PFSK-1 (cell line): ENCODE measurements at regions not wholly inside any gene's neighbourhood (a gene's known extent, or its start where the extent isn't known, plus 50 kb on each side); places are given as distances from the start of the nearest gene placed in this dataset.

Source experiments
- FOXP2 ChIP-seq: optimal IDR thresholded peaks from 2 replicates; pipeline ENCODE3; 2011; ENCODE audit warnings: borderline replicate concordance, control low read depth, inconsistent platforms; ENCODE audit not compliant: insufficient read depth; ENCODE audit errors: extremely low read length, extremely low read depth
- POLR2AphosphoS5 ChIP-seq: IDR thresholded peaks from 2 replicates; pipeline ENCODE4 v1.6.1; 2012; ENCODE audit warnings: low read depth, mild to moderate bottlenecking, control low read depth, low read length, moderate library complexity
- SIN3A ChIP-seq: IDR thresholded peaks from 2 replicates; pipeline ENCODE4 v1.6.1; 2012; ENCODE audit warnings: mild to moderate bottlenecking, low read length, moderate library complexity, borderline replicate concordance; ENCODE audit not compliant: insufficient read depth
- TAF1 ChIP-seq: IDR thresholded peaks from 2 replicates; pipeline ENCODE4 v1.6.1; 2012; ENCODE audit warnings: low read length, control low read depth, borderline replicate concordance; ENCODE audit not compliant: insufficient read depth
- TF ChIP-seq, protein P1 (sequence below), 2 experiments: IDR thresholded peaks; 2 replicates each; pipeline versions ENCODE4 v1.6.1 to v1.8.0; 2011 to 2012; ENCODE audit warnings: low read depth in 2 of 2, low read length in 2 of 2, control low read depth in 1 of 2, inconsistent platforms in 1 of 2, mild to moderate bottlenecking in 1 of 2, moderate library complexity in 1 of 2; ENCODE audit not compliant: insufficient read depth in 1 of 2

DNA sequence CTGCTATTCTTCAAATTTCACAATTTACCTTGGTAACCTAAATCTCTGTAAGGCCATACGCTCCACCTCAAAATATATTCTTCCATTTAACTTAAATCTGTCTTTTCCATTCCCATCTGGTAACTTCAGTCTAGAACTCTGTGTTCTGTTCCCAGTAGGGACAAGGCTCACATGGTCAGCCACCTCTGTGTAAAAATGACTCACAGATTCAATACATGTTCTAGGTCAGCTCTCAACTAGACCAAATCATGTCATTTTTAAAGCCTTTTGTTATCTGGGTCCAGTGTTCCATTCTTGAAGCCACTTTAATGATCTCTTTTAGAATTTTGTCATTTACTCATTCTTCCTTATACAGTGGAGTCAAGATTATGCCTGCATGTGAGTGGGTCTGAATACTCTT is 315.6 kb upstream of the CITED2 start:
- TF ChIP-seq TAF1 = no peak
- TF ChIP-seq, protein P1, sequence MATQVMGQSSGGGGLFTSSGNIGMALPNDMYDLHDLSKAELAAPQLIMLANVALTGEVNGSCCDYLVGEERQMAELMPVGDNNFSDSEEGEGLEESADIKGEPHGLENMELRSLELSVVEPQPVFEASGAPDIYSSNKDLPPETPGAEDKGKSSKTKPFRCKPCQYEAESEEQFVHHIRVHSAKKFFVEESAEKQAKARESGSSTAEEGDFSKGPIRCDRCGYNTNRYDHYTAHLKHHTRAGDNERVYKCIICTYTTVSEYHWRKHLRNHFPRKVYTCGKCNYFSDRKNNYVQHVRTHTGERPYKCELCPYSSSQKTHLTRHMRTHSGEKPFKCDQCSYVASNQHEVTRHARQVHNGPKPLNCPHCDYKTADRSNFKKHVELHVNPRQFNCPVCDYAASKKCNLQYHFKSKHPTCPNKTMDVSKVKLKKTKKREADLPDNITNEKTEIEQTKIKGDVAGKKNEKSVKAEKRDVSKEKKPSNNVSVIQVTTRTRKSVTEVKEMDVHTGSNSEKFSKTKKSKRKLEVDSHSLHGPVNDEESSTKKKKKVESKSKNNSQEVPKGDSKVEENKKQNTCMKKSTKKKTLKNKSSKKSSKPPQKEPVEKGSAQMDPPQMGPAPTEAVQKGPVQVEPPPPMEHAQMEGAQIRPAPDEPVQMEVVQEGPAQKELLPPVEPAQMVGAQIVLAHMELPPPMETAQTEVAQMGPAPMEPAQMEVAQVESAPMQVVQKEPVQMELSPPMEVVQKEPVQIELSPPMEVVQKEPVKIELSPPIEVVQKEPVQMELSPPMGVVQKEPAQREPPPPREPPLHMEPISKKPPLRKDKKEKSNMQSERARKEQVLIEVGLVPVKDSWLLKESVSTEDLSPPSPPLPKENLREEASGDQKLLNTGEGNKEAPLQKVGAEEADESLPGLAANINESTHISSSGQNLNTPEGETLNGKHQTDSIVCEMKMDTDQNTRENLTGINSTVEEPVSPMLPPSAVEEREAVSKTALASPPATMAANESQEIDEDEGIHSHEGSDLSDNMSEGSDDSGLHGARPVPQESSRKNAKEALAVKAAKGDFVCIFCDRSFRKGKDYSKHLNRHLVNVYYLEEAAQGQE (IDR thresholded peaks at IDR 0.05; ENCODE audit: insufficient read depth in 1 of 2, low read depth in 2 of 2, low read length in 2 of 2) = no peak
- TF ChIP-seq SIN3A = no peak
- TF ChIP-seq POLR2AphosphoS5 = no peak
- TF ChIP-seq FOXP2 = no peak

DNA sequence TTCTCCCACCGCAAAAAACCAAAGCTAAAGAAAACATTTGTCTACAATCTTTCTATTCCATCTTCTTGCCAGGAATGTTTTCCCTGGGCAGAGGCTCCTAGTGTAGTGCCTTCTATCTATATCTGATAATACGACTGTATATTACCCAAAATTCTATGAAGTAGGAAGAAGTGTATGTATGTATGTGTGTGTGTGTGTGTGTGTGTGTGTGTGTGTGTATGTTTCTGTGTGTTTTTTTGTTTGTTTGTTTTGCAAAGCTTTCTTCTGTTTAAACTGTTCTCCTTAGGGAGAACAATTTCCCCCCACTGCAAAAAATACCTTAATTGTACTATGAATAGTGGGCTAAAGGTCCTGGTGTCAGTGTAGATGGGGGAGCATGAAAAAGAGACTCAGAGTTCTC is 312.6 kb upstream of the CITED2 start:
- TF ChIP-seq, protein P1 (IDR thresholded peaks at IDR 0.05; ENCODE audit: insufficient read depth in 1 of 2, low read depth in 2 of 2, low read length in 2 of 2) = no peak
- TF ChIP-seq POLR2AphosphoS5 = no peak
- TF ChIP-seq FOXP2 = no peak
- TF ChIP-seq TAF1 = no peak
- no peak for TF ChIP-seq SIN3A

DNA sequence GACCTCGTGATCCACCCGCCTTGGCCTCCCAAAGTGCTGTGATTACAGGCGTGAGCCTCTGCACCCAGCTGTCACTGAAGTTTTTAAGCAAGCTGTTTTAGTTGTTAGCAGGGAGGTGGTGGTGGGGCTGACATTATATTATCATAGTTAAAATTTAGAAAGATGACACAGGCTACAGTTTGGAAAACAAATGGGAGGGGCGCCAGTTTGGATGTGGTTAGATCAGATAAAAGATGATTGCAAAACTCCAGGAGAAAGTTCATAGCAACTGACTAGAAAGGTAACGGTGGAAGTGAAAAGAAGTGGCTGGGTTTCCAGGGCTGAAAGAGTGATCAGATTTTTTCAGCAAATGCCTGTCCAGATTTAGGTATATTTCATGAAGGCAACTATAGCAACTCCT is 311.9 kb upstream of the CITED2 start:
- no peak for TF ChIP-seq SIN3A
- TF ChIP-seq, protein P1 (IDR thresholded peaks at IDR 0.05; ENCODE audit: insufficient read depth in 1 of 2, low read depth in 2 of 2, low read length in 2 of 2) = no peak
- no peak for TF ChIP-seq POLR2AphosphoS5
- no peak for TF ChIP-seq TAF1
- TF ChIP-seq FOXP2 = no peak

DNA sequence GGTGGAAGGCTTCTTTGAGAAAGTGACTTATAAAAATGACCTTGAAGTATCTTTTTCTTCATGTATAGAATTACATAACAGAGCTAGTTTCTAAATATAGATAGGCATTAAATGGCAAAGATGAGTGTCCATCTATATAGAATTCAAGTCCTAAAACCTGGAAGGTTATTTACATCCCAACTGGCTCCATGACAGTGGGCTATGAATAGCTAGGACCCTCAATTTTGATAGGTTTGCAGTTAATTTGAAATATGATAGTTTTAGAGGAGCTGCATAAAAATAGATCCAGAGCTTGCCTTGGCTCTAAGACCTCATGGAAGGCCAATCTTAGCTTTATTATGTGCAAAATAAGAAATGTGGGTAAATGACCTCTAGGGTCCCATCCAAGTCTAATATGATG is 310.6 kb upstream of the CITED2 start:
- TF ChIP-seq POLR2AphosphoS5 (no peak), FOXP2 (no peak), SIN3A (no peak)
- TF ChIP-seq, protein P1 (IDR thresholded peaks at IDR 0.05; ENCODE audit: insufficient read depth in 1 of 2, low read depth in 2 of 2, low read length in 2 of 2) = no peak

DNA sequence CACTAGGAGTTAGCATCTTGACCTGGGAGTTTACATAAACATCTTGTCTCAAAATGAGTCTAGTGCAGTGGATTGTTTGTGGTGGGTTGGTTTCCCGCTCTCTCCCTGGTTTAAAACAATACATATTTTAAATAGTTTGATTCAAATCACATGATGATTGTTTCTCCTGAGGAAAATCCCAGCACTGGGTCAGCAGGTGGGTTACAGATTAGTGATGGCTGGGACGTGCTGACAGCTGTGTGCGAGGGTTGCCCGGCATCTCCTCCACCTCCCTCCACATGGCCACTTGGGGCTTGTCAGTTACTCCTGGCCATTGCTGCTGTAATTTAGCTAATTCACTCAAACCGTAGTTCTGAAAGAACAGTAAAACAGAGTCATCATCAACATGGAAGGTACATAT is 306.4 kb upstream of the CITED2 start:
- no peak for TF ChIP-seq TAF1
- TF ChIP-seq, protein P1 (IDR thresholded peaks at IDR 0.05; ENCODE audit: insufficient read depth in 1 of 2, low read depth in 2 of 2, low read length in 2 of 2) = no peak
- TF ChIP-seq FOXP2 = no peak
- TF ChIP-seq SIN3A = no peak
- TF ChIP-seq POLR2AphosphoS5 = no peak
